ENCODE measurements at regions not wholly inside any gene's neighbourhood (a gene's known extent, or its start where the extent isn't known, plus 50 kb on each side); places are given as distances from the start of the nearest gene placed in this dataset.
A peak's percentile ranks its signal among the peaks of the same experiment; 100 is the strongest.

DNA sequence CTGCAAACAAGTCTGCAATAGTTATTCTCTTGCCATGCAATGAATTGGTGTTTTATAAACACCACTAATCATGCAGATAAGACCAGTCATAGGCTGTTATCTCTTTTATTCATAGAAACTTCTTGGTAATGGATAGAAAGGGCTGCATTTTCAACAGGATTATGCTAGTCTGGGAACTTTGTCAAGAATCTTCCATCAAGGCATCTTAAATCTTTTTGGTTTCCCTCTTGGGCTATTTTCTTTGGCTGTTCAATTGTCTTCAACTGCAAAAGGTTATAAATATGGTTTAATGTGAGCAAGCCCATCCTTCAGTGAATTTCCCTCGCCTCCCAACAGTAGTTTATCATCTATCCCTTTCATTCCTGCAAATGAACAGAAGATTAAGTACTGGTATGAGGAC is 59.0 kb upstream of the MINAR1 start:
- DNase-seq, result no peak

DNA sequence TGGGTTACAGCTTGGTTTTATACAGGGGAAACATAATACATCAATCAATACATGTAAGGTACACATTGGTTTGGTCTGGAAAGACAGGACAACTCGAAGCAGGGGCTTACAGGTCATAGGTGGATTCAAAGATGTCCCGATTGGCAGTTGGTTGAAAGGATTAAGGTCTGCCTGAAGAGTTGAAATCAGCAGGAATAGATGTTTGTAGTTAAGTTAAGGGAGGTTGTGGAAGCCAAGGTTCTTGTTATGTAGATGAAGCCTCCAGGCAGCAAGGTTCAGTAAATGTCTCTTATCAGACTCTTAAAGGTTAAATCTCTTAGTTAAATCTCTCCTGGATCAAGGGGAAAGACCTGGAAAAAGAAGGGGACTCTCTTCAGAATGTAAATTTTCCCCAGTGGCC is 58.4 kb upstream of the MINAR1 start:
- DNase-seq, result no peak

DNA sequence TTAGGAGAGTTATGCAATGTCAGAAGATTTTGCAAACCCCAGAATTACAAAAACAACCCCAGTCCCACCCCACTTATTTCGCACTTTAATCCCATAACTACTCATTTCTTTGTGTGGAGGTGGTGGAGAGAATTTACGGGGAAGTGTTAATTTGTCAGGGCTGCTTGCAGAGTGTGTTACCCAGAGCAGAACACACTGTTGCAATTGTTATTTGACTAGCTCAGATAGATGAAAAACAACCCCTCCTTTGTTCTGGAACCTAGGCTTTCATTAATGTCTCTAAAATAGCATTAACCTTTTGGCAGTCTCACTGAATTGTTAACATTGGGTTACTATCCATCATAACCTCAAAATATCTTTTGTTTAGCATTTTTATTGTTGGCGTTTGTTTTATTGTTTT is 55.8 kb upstream of the MINAR1 start:
- DNase-seq, result no peak

DNA sequence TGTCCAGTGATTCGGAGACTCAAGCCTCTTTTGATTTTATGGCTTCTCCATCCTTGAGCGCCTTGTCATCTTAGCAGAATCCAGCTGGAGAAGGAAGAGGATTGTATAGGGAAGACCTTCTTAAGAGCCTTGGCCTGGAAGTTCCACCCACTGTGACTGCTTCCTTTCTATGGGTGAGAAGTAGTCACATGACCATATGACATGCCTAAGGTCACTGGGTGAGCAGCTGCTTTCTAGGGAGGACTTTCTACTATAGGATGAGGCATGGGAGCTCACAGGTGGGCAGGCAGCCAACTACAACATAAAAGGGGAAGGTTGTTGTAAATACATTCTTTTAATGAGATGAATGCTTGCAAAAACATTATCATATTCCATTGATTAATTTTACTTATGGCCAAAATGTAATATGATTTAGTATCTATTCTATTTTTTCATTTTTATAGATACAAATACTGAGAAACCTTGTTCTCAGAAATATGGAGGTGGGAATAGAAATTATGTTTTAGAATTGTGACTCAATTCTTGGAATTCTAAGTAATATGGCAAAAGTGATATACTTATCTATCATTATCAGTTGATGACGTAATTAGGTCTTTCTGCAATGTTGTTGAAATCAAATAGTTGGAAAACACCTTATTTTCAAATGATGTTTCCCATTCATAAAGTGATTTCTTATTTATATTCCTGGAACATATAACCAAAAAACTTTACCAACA is 53.6 kb upstream of the MINAR1 start:
- no peak for DNase-seq

DNA sequence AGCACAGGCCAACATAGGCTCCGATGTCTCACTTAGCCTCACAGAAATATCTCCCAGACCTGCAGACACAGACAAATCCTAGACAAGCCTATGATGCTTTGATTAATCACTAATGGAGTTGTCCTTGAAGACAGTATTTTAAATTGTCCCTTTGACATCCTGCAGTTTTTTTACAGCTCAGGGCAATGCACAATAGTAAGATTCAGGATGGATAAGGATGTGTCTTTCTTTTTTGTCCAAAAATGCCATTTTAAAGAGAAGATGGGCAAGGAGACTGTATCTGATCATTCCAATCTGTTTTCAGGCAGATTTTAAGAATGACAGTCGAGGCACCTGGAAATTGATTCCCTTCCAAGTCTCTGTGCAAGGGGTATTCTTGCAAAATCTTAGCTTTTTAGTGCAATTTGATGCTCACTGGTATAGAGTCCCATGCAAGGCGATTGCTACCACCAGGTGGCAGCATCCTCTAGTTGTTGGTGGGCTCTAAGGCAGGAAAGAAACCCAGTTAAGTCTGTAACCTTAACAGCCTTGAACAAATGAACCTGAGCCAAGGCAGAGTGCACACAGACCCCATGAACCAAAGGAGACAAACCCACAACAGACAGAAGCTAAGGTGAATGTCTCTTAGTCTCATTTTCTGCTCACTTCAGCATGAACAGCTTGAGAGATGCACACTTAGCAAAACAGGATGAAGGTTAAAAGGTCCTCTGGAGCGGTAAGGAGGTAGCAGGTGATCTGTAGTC is 51.2 kb upstream of the MINAR1 start:
- peak; percentile 82 for DNase-seq

DNA sequence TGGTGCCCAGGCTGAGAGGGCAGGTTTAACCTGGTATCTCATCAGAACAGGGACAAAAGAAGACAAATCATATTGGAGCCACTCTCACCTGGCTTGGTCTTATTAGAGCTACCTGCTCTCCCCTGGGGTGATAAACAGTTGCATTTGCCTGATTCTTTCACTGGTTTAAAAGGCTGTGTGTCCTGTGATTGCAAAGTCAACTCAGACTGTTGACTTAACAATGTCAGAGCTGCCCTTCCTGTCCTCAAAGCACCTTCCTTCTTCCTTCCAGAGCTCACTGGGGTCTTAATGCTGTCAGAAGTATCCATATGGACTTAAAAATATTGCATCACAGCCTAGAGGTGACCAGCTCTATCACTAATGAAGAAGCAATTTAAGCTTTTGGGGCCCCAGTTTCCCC is 50.5 kb upstream of the MINAR1 start:
- no peak for DNase-seq
